HUES48 (cell line): ENCODE measurements at regions not wholly inside any gene's neighbourhood (a gene's known extent, or its start where the extent isn't known, plus 50 kb on each side); places are given as distances from the start of the nearest gene placed in this dataset.

Source experiments
- H3K27ac ChIP-seq: one replicate; pipeline ENCODE4 v1.7.0; 2013; ENCODE audit warnings: low read depth, low read length, inconsistent platforms
- H3K27me3 ChIP-seq: 2 replicates; pipeline ENCODE4 v1.6.1; 2013; ENCODE audit warnings: mild to moderate bottlenecking, low read length; ENCODE audit not compliant: control insufficient read depth, insufficient read depth
- H3K36me3 ChIP-seq: 2 replicates; pipeline ENCODE4 v1.6.1; 2013; ENCODE audit warnings: low read length; ENCODE audit not compliant: control insufficient read depth, insufficient read depth
- H3K4me1 ChIP-seq: 2 replicates; pipeline ENCODE4 v1.6.1; 2013; ENCODE audit warnings: mild to moderate bottlenecking, low read length; ENCODE audit not compliant: control insufficient read depth, insufficient read depth
- H3K4me3 ChIP-seq: 2 replicates; pipeline ENCODE4 v1.5.1; 2013; ENCODE audit warnings: mild to moderate bottlenecking, low read depth, low read length
- H3K9ac ChIP-seq: 2 replicates; pipeline ENCODE4 v1.6.1; 2013; ENCODE audit warnings: mild to moderate bottlenecking, low read depth, low read length, moderate library complexity
- H3K9me3 ChIP-seq: 2 replicates; pipeline ENCODE4 v1.6.1; 2013; ENCODE audit warnings: low read length; ENCODE audit not compliant: control insufficient read depth, insufficient read depth

DNA sequence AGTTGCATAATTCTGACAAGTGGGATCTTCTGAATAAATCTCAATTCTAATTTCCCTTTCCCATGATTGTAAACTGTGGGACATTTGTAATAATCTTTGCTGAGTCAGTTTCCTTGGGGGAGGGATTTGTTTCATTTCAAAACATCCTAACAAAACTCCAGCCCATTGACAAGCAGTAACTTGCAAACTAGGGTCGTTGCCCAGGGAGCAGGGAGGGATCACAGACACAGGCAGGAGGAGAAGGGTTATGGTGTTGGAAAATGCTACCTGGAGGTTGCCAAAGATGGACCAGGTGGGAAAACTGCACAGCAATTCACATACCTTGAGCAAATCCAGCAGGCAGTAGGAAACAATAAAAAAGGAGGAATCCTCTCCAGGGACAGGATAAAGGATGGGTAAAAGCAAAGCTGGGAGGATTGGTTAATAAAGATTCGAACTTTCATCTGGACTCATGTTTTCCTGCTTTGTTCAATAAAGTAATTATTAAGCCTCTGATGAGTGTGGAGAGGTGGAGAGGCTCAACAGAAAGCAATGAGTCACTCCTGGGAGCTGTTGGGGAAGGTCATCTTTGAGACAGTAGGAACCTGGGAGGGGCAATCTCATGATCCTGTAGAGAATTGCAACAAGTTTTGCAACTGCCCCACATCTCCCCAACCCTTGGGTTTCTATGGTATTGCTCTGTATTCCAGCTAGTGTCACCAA is 87.3 kb upstream of the AKIRIN2 start:
- no peak overlapping the region for H3K9ac ChIP-seq
- no peak overlapping the region for H3K27ac ChIP-seq
- H3K4me3 ChIP-seq, result no peak overlapping the region

DNA sequence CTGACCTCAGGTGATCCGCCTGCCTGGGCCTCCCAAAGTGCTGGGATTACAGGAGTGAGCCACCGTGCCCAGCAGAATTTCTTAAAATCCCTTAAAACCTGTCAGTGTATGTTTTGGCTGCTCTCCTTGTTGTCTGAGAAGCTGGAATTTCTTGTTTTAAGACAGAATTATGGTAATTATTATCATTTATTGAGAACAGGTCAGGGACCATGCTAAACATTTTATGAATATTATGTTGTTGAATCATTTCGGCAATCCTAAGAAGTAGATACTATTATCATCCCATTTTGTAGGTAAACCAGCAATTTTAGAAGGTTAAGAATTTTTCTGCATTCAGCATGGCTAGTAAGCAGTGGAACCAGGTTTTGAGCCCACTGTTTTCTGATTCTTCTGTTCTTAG is 86.1 kb upstream of the AKIRIN2 start:
- Histone ChIP-seq H3K27ac (no peak overlapping the region), H3K4me3 (no peak overlapping the region), H3K9ac (no peak overlapping the region), H3K9me3 (no peaks in the 10 kb centered on the region), H3K36me3 (no peaks in the 10 kb centered on the region), H3K4me1 (peaks cover 31% of the 10 kb centered on the region), H3K27me3 (no peaks in the 10 kb centered on the region)

More for the DNA sequence above, 87.3 kb upstream of the AKIRIN2 start:
- Histone ChIP-seq H3K9me3 (no peaks in the 10 kb centered on the region), H3K36me3 (no peaks in the 10 kb centered on the region), H3K27me3 (no peaks in the 10 kb centered on the region), H3K4me1 (peaks cover 27% of the 10 kb centered on the region)

DNA sequence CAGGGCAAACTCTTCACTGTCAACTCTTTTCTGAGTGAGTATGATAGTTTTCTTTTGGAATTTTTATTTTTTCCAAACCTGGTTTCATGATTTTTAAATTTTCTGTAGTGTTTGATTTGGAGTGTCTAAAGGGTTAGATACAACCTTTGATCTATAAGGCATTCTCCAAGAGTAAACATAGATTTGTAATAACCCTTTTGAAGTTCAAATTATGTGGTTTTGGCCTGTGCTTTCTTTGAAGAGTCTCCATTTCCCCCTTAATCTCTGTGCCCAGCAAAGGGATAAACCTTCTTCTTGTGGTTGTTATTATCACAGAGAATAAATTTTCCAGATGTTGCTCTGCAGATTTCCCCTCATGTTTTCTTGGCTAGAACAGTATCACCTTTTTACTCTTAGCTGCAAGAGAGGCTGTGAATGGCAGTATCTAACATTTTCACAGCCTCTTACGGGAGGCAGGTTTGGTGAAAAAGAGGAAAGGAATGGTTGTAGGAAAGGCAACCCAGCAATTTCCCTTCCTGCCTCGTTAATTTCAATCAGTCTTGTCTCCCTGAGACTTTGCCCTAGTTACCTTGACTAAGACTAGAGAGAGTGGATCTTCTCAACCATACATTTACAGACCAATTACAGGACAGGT is 83.3 kb upstream of the AKIRIN2 start:
- no peaks in the 10 kb centered on the region for H3K36me3 ChIP-seq
- H3K4me3 ChIP-seq, result no peak overlapping the region
- H3K27ac ChIP-seq, result no peak overlapping the region
- H3K9me3 ChIP-seq, result no peaks in the 10 kb centered on the region
- H3K27me3 ChIP-seq, result no peaks in the 10 kb centered on the region
- peaks cover 30% of the 10 kb centered on the region for H3K4me1 ChIP-seq
- no peak overlapping the region for H3K9ac ChIP-seq

DNA sequence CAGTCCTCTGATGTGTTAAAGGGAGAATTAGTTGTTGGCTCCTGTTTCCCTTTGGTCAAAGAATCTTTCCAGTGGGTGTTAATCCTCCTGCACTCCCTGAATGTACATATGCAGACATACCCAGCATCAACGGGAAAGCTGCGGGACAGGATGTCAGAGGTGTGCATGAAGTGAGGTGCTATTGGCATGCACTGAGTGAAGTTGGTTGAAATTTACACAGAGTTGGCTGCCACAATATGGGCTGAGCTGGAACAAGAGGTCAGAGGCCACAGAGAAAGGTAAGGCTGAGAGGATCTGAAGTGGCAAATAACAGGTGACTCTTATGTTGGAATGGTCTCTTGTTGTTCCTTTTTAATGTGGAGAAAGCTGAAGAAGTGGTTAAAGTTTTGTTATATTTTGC is 82.7 kb upstream of the AKIRIN2 start:
- no peak overlapping the region for H3K9ac ChIP-seq
- no peaks in the 10 kb centered on the region for H3K27me3 ChIP-seq
- H3K36me3 ChIP-seq, result no peaks in the 10 kb centered on the region
- no peak overlapping the region for H3K27ac ChIP-seq
- H3K4me1 ChIP-seq, result peaks cover 23% of the 10 kb centered on the region
- no peak overlapping the region for H3K4me3 ChIP-seq
- H3K9me3 ChIP-seq, result no peaks in the 10 kb centered on the region

DNA sequence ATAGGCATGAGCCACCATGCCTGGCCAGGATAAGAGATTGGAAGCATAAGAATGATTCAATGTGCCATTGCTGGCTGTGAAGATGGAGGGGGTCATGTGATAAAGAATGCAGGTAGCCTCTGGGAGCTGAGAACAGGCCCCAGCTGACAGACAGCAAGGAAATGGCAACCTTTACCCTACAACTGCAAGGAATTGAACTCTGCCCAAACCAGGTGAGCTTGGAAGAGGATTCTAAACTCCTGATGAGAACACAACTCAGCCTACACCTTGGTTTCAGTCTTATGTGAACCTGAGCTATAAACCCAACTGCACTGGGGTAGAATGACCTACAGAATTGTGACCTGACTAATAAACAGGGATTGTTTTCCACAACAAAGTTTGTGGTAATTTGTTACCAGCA is 82.0 kb upstream of the AKIRIN2 start:
- Histone ChIP-seq H3K27ac (no peak overlapping the region), H3K9ac (no peak overlapping the region)

DNA sequence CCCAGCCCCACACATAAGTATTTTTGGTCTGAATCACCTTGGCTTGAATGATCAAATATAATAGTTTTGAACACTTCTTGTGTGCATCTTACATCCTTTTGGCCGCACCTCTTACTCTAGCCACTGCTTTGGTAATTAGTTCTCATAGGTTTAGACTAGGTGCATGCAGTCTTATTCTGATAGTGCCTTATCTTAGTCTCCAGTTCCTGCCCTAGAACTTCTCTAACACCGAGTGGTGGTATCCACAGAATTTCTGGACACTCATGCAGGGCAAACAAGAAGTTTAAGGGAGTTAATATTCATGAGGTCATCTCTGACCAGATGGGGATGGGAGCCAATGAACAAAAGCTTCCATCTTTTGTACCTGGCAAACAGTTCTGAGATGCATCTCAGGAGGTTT is 77.5 kb upstream of the AKIRIN2 start:
- Histone ChIP-seq H3K27me3 (no peaks in the 10 kb centered on the region), H3K9ac (no peak overlapping the region), H3K9me3 (no peaks in the 10 kb centered on the region), H3K4me3 (no peak overlapping the region), H3K36me3 (no peaks in the 10 kb centered on the region), H3K27ac (no peak overlapping the region), H3K4me1 (peaks cover 6% of the 10 kb centered on the region)

More for the DNA sequence above, 82.0 kb upstream of the AKIRIN2 start:
- no peak overlapping the region for H3K4me3 ChIP-seq
- no peaks in the 10 kb centered on the region for H3K27me3 ChIP-seq
- no peaks in the 10 kb centered on the region for H3K36me3 ChIP-seq
- no peaks in the 10 kb centered on the region for H3K9me3 ChIP-seq
- peaks cover 17% of the 10 kb centered on the region for H3K4me1 ChIP-seq

DNA sequence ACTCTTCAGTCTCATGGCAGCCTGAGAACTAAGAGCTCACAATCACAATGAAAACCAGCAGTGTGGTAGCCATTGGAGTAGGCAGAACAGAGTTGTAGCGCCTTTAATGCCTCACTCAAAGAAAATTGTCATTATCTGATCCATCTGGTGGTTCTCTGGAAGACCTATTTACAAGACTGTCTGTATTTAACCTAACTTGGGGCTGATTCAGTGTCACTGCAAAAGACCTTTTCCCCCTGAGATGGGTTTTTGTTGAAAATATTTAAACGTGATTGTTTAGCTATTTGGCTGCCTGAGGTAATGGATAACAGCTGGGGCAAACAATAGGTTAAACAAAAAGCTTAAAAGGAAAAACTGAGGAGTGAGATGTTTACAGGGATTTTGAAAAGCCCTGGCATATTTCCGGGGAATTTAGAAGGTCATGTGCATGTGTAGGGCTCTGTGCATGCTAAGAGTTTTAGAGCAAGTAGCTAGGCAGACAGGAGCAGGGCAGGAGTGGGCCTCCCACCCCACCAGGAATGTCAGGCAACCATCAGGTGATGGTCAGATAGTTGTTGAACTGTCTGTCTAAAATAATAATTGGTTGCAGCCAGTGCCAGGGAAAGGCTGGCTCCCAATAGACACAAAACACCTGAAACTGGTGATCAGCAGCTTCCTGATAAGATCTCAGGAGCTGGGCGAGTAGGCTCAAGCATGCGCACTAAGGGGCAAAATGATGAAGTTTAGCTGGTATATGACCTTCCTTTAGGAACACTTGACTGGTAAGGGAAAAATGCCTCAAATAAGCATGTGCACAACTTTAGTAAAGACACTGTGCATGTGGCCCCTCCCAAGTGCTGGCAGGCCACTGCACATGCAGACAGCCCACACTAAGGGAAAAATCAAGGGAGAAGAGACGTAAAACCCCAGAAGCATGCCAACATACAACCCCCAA is 70.8 kb upstream of the AKIRIN2 start:
- Histone ChIP-seq H3K4me3 (no peak overlapping the region), H3K9ac (no peak overlapping the region), H3K27me3 (no peaks in the 10 kb centered on the region), H3K36me3 (no peaks in the 10 kb centered on the region), H3K4me1 (peaks cover 11% of the 10 kb centered on the region), H3K27ac (peak overlapping the region; percentile 29), H3K9me3 (no peaks in the 10 kb centered on the region)

DNA sequence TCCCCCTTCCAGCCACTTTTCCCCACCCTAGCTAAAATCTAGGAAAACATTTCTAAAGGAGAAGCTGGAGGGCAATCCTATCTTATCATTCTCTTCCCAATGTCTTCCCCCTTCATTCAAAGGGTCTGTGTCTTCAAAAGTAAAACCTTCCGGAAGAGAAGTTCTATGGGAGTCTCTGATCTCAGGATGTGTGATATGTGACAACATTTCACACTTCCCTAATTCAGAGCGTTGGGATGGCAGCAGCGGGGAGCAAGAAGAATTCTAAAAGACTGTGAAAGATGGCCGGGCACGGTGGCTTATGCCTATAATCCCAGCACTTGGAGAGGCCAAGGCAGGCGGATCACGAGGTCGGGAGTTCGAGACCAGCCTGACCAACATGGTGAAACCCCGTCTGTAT is 65.4 kb upstream of the AKIRIN2 start:
- no peak overlapping the region for H3K9ac ChIP-seq
- no peaks in the 10 kb centered on the region for H3K36me3 ChIP-seq
- no peak overlapping the region for H3K27ac ChIP-seq
- peaks cover 4% of the 10 kb centered on the region for H3K4me1 ChIP-seq
- H3K27me3 ChIP-seq, result no peaks in the 10 kb centered on the region
- H3K4me3 ChIP-seq, result no peak overlapping the region
- H3K9me3 ChIP-seq, result no peaks in the 10 kb centered on the region

DNA sequence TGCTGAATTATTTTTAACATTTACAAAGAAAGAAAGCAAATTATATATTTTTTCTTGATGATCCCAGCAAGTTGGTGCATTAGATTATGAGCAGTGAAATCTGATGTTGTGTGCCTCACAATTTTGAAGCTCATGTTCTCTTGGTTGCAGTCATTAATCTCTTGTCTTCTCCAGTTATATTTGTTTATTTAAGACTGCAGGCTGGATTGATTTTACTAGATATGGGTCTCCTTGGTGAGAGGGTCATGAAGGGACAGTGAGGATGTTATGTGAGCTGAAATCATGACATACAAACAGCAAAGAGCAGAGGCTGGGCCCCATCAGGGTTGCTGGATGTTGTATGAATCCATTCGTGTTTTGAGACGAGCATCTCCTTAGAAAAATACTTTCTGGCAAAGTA is 64.2 kb upstream of the AKIRIN2 start:
- H3K27me3 ChIP-seq, result no peaks in the 10 kb centered on the region
- no peak overlapping the region for H3K9ac ChIP-seq
- no peak overlapping the region for H3K4me3 ChIP-seq
- H3K9me3 ChIP-seq, result no peaks in the 10 kb centered on the region
- H3K4me1 ChIP-seq, result no peaks in the 10 kb centered on the region
- no peak overlapping the region for H3K27ac ChIP-seq
- no peaks in the 10 kb centered on the region for H3K36me3 ChIP-seq

DNA sequence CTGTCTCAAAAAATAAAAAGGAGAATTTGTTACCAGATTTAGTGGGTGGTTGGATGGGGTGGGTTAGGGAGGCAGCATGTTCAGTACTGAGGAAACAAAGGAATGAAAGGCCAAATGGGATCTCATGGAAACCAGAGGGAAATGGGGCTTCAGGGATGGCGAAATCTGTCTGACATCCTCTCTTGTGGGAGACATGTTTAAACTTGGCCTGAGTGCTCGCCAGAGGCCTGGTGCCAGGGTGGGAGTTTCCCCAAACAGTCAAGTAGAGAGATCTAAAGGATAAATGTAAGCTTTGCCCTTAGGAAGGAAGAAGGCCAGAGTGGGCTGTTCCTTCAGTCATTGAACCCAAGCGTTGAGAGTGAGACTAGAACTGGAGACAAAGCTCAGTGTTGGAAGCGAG is 61.9 kb upstream of the AKIRIN2 start:
- no peaks in the 10 kb centered on the region for H3K36me3 ChIP-seq
- H3K4me3 ChIP-seq, result no peak overlapping the region
- H3K27me3 ChIP-seq, result no peaks in the 10 kb centered on the region
- H3K4me1 ChIP-seq, result no peaks in the 10 kb centered on the region
- no peak overlapping the region for H3K27ac ChIP-seq
- H3K9ac ChIP-seq, result no peak overlapping the region
- H3K9me3 ChIP-seq, result no peaks in the 10 kb centered on the region

DNA sequence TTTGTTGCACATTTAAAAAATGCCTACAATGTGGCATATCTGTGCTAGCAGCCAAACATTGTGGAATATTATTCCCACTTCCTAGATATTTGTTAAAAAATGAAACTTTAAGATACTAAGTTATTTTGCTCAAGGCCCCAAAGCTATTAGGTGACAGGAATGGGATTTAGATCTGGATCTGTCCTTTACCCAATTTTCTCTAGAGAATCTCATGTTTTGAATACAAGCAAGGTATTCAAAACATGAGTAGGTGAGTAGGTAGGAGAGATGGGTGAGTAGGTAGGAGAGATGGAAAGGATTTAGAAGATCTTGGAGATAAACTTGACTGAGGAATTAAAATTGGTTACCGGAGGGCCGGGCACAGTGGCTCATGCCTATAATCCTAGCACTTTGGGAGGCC is 61.2 kb upstream of the AKIRIN2 start:
- no peaks in the 10 kb centered on the region for H3K36me3 ChIP-seq
- no peak overlapping the region for H3K27ac ChIP-seq
- H3K9ac ChIP-seq, result no peak overlapping the region
- H3K4me1 ChIP-seq, result no peaks in the 10 kb centered on the region
- no peaks in the 10 kb centered on the region for H3K9me3 ChIP-seq
- no peaks in the 10 kb centered on the region for H3K27me3 ChIP-seq
- no peak overlapping the region for H3K4me3 ChIP-seq
